ENCODE measurements at regions not wholly inside any gene's neighbourhood (a gene's known extent, or its start where the extent isn't known, plus 50 kb on each side); places are given as distances from the start of the nearest gene placed in this dataset.
"Not testable (repeated sequence)": the region's sequence is repeated elsewhere in the genome, so short reads cannot be mapped to it uniquely, and the experiment has no call there.

DNA sequence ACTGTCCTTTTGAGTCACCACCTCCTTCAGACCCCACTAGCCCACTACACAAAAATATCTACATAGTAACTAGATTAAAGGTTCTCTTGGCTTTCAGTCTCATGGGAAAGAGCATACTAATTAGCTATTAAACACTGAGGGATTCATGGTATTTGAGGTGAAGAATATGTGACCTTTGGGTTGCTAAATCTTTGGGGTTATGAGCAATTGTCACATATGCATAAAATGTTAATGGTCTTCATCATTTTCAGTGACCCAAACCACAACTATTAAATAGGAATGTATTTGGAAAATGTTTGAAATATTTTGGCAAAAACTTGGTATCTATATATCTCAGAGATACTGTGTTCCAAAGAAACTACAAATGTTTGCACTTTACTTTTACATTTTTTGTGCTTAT, 365.1 kb downstream of the MAGEB5 start:
- no peak for DNase-seq

DNA sequence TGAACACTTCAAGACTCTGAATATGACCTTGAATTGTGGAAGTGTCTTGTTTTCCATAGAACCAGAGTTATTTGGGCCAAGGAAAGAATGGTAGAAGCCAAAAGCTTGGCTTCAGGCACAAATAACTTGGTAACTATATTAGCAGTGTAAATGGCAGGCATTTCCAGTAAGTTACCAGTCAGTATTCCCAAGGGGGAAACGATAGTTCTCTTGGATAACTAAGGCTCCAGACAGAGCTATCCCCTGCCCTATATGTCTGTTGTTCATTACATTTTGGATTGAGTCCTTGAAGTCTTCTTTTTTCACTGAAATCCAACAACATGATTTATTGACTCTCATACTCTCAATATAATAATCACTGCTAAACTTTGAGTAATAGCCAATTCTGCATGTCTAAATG, 364.1 kb downstream of the MAGEB5 start:
- DNase-seq: no peak

DNA sequence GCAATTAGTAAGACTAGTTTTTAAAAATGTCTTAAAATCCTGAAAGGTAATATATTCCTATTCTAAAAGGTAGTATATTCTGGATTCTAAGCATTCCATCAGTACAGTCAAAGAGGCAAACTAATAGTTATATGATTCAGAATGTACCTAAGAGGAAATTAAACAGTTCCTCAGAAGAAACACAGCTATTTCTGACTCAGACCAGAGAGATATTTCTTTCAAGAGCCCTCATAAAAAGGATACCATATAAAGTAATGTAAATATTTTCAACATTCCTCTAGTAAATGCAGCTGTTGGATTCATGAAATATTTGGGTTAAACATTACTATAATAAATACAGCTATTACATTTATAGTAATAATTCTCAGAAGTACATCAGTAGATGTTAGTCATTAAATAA, 358.3 kb downstream of the MAGEB5 start:
- no peak for DNase-seq

DNA sequence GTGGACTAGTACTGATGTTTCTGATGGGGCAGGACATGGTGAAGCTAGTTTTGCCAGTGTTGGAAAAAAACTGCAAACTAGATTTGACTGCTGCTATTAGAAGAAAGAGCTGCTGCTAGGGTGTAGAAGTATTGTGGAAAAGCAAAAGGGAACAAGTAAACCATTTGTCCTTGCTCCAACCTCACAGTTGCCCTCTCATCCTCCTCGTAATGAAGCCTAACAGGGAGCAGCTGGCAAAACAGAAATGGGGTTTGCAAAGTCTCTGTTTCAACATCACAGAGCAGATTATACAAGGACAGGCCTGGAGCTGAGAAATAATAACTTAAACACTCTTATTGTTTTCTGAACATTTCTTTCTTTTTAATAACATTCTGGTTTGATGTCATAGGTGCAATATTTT, 346.2 kb downstream of the MAGEB5 start:
- DNase-seq: no peak

DNA sequence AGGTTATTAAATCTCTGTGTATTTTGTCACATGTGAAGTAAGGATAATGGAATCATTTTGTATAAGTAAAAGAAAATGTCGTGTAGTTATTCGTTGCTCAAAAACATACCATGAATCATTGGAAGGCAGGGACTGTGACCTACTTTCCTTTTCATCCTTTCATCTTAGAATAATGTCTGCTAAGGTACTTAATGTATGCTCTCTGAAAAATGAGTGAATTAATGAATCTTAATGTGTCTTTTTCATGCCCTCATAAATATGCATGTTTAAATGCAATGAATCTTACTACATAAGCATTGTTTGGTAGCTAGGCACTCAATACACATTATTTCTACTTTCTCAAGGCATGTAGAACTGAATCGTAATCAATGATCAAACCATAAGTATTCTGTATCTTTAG, 343.9 kb downstream of the MAGEB5 start:
- DNase-seq: no peak

DNA sequence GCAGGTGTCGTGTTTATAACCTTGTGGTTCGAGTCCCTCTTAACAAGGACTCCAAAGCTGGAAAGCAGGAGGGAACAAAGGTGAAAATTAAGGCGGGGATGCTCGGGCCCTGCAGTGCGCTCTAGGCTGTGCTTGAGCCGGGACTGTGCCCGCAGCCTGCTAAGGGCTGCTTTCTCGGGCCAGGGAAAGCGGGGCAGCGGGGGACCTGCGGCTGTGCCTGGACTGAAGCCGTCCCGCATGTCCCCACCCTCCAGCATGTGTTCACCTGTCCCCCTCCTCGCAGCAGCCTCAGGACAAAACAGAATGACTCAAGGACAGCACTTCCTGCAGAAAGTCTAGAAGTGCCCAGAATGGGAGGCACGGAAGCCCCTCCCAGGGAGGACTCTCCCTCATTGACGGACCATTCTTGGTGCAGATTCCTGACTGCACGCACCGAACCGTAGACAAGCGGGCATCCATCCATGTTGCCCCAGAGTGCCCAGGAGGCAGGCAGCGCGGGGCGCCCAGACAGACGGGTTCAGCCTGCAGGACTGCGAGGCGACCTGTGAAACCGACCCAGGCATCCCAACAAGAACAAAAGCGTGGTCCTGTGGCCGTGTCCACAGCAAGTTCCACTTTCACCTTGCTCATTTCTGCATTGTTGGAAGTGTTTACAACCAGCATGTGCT, 342.9 kb downstream of the MAGEB5 start:
- DNase-seq: no peak

DNA sequence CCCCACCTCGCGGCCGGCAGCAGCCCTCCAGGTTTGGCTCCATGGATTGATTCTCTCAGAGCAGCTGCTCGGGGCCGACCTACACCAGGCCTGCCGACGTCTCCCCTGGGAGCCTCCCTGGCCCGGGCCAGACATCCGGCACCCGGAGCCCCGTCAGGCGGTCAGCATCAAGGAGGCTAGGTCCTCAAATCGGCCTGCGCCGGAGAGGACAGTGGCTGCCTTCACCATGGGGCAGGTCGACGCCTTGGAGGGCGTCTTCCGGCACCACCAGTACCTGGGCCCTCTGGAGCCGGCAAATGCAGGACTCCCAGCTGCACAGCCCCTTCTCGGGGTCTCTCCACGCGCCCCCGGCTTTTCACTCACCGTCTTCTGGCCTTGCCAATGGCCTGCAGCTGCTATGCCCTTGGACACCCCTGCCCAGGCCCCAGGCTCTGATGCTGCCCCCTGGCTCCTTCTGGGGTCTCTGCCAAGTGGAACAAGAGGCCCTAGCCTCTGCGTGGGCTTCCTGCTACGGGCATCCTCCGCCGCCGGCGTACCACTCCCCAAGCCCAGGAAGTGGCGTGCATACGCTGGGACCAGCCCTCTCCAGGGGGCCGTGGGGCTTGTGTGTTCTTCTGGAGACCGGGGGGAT, 341.8 kb downstream of the MAGEB5 start:
- DNase-seq: no peak

DNA sequence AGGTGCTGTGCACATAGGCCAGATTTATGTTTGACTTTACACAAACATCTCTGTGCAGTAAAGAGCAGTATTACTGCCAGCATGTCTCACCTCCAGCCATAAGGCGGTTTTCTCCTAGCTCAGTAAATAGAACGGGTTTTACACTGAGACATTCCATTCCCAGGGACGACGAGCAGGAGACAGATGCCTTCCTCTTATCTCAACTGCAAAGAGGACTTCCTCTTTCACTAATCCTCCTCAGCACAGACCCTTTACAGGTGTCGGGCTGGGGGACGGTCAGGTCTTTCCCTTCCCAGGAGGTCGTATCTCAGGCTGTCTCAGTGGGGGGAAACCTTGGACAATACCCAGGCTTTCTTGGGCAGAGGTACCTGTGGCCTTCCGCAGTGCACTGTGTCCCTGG, 309.8 kb downstream of the MAGEB5 start:
- not testable (repeated sequence) for DNase-seq

DNA sequence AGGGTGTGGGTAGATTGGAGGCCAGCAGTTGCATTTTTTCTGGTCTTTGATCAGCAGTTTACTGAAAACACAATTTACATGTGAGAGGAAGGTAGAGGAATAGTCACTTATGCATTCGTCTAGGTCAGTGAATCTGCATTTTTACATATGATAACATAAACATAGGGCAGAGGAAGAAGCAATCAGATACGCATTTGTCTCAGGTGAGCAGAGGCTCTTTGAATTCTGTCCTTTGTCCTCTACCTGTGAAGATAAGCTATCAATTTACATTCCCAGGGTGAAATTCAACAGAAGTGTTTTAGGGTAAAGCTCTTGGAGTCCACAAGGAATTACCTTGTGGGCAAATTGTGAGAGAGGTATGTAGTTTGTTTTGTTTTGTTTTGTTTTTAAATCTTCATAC, 306.5 kb downstream of the MAGEB5 start:
- DNase-seq: no peak

DNA sequence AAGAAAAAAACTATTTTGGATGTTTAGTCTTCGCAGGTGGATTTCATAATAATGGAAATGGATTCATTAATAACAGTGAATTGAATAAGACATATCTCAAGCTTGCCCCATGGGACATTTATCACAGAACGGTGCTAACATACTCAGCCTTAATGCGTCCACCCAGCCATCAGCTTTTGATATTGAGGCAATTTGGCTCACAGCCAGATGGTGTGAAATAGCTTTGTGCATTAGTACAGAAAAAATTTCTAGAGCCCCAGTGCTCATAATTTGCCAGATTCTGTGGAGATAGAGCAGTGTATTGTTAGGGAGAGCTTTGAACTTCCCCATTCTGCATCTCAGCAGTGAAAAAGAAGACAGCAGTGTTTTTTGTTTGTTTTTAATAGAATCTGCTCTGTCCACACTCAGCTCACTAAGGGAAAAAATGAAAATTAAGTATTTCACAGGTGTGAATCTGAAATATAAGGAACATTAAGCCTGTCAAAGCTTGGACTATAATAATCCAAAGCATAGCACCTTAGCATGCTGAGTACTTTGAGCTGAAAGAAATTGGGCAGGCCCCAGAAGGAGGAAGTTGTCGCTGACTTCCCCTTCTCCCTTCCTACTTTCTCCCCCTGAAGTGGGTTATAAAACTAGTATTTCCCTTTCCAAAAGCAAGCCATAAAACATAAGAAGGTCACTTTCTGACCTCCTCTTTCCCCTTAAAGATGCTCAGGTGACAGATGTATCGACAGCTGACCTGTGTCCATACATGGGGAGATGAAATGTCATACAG, 295.8 kb downstream of the MAGEB5 start:
- no peak for DNase-seq

DNA sequence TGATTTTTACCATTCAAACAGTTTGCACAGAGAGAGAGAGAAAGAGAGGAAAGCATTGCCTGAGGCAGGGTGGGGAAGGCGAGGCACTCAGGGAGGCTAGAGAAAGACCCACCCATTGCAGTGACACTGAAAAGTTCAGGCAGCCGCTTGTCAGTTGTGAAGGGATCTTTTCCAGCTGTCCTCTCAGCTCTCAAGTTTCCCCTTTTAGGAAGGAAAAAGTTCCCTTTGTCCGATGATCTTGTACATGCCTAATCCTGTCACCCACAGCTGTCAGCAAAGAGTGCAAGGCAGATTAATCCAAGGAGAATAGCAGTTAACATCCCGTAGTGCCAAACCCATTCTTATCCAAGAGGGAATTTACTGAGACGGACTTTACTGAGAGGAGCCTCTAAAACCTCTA, 255.0 kb downstream of the MAGEB5 start:
- DNase-seq: no peak

DNA sequence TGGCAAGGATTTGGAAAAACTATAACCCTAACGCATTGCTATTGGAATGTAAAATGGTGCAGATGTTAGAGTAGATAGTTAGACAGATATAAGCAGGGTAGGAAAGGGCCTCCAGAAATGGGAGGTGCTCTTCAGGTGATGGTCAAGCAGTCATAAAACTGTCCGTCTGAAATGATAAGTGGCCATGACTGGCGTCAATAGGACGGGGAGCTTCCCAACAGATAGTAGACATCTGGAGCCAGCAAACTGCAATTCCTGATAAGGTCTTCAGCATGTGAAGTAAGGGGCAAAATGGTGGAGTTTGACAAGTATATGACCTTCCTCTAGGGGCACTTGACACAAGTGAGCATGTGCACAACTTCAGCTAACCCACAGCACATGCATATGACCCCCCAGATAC, 250.4 kb downstream of the MAGEB5 start:
- no peak for DNase-seq

DNA sequence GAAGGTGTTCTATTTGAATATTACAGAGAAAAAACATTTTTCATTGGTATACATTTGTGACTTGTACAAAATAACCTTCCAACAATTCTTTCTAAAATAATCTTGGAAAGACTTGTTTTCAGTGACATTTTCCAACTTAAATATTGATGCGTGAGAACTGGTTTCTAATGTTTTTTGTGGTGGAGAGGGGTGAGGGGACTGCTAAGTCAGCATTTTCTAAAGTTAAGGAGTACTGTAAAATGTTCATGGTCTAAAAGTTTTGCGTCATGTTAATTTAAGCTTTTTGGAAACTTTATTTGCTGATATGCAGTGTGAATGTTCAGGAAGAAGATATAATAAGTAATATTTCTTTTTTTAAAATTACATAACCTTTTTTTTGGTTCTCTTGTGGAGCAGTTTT, 229.3 kb downstream of the MAGEB5 start:
- no peak for DNase-seq

DNA sequence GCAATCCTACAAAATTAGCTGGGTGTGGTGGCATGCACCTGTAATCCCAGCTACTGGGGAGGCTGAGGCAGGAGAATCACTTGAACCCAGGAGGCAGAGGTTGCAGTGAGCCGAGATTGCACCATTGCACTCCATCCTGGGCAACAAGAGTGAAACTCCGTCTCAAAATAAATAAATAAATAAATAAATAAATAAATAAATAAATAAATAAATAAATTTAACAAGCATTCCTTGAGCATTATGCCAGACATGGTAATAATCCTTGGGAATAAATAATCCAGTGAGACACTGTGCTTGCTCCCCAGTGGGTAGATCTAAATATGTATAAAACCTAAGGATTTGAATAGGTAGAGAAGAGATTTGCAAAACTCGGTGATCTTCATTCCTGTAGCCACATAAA, 228.4 kb downstream of the MAGEB5 start:
- DNase-seq: not testable (repeated sequence)

DNA sequence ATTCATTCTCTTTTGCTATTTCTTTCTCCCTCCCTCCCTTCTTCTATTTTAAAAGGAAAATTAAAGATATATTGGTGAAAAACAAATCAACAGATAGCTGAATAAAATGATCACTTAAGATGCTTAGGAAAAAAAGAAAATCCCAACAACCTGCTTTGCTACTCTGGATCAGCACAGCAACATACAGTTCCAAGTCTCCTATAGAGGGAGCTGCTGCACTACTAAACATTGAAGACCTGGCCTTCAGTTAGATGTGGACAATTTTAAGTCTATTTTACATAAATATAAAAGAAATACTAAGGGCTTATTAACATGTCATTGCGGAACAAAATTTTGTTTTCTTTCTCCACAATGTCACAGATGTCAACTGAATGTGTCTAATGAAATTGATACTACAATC, 226.4 kb downstream of the MAGEB5 start:
- no peak for DNase-seq

DNA sequence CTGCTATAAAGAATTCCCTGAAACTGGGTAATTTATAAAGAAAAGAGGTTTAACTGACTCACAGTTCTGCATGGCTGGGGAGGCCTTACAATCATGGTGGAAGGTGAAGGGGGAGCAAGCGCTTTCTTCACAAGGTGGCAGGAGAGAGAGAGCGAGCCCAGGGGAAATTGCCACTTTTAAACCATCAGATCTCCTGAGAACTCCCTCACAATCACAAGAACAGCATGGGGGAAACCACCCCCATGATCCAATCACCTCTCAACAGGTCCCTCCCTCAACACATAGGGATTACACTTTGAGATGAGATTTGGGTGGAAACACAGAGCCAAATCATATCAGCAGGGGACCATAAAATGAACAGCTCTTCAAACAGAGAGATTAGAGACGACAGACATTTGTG, 198.6 kb downstream of the MAGEB5 start:
- no peak for DNase-seq

DNA sequence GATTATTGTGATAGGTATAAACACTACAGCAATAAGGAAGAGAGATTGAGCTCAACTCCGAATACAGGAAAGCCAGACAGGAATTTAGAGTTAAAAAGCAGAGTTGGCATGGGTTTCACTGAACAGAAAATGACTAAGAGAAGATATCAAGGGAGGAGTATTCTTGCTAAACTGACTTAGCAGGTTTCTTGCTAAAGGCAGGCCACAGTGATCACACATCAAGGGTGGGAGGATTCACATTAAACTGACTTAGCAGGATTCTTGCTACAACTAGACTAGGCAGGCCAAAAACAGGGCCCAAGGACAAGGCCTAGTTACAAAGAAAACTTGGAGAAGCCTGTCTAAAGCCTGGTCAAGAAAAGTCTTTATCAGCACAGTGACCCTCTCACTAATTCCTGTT, 195.1 kb downstream of the MAGEB5 start:
- no peak for DNase-seq

DNA sequence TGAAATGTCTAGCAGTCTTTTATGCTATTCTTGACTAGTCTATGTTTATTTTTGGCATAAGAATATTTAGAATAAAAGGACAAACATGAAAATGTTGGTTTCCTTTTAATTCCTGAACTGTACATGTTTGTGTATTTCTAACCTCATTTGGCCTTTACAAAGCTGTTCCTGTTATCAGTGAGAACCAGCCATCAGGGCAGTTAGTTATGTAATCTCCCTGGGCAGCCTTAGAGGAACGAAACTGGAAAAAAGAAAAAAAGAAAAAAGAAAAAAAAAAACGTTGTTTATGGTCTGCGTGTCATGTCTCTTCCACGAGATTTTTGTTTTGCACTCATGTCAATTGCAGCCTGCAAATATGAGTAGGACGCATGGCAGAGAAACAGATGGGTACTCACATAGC, 193.7 kb downstream of the MAGEB5 start:
- no peak for DNase-seq

DNA sequence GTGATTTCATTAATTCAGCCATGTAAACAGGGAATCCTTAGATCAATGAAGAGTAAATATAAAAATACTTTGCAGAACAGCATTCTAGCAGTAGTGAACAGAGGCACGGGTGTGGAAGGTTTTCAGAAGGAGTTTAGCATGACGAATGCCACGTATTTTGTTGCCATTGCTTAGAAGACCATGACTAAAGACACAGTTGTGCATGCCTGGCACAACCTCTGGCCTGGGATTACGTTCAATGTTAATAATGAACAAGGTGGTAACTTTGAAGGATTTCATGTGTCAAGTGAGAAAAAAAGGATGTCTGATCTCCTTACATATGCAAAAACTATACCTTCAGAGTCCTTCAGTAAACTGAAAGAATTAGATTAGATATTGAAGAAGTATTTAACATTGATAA, 171.9 kb downstream of the MAGEB5 start:
- DNase-seq: no peak

DNA sequence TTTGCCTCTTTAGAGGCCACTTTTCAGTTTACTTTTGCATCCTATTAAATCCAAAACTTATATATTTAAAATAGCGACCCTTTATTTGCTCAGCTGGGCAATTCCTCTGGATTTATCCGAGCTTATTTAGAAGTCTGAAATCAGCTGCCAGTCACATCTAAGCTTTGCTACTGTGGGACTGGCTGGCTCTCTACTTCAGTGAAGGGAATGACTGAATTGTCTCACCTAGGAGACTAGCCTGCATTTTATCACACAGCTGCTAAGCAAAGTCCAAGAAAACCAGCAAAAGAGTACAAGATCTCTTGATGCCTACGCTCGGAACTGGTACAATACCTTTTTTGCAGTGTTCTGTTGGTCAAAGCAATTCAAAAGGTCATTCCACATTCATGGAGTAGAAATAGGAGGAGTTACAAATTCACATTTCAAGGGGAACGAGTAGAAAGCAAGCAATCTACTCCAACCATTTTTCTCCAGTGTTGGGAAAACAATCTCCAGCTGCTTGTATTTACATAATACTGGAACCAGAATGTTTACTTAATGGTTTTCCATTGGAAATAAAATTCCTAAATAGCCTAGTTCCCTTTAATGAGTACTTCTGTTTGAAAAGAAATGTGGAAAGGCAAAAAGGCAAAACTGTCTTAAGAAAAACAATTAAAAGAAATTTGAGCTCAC, 160.2 kb downstream of the MAGEB5 start:
- no peak for DNase-seq

DNA sequence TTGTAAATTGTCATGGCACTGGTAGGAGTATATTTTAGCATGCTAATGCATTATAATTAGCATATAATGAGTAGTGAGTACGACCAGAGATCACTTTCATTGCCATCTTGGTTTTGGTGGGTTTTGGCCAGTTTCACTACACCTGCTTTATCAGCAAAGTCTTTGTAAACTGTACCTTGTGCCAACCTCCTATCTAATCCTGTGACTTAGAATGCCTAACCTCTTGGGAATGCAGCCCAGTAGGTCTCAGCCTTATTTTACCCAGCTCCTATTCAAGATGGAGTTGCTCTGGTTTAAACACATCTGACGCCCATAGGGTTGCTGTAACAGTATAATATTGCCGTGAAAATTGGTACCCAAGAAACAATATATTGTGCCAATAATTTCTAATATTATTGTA, 159.4 kb downstream of the MAGEB5 start:
- DNase-seq: no peak

DNA sequence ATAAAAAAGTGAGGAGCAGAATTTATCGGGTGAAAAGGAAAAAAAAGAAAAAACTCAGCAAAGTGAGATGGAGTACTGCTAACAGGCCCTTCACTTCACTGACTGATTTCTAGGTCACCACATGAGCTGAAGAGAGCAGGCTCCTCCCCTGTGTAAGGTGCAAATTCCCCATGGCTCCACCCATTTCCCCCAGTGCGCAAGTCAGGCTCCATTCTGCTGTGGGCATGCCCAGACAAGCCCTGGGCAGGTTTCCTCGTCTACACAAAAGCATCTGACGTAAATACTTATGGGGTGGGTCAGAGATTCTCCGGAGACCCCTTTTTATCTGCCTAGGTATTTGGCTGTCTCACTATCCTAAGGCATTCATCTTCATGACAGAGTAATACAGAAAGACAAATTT, 157.9 kb downstream of the MAGEB5 start:
- no peak for DNase-seq

DNA sequence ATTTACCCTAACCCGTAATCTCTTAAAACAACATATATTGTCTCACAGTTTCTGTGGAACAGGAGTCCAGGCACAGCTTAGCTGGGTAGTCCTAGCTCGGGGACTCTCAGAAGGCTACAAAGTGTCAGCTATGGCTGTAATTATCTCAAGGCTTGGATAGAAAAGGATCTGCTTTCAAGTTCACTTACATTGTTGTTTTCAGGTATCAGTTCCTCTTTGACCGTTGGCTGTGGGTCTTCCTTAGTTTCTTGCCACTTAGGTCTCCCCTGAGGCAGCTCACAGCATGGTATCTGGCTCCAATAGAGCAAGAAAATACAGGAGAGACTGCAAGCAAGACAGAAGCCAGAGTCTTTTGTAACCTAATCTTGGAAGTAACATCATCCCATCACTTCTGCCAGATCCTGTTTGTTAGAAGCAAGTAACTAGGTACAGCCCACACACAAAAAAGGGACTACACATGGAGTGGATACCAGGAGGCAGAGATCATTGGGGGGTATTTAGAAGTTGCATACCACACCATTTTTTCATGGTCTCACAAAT, 137.0 kb downstream of the MAGEB5 start:
- DNase-seq: no peak

DNA sequence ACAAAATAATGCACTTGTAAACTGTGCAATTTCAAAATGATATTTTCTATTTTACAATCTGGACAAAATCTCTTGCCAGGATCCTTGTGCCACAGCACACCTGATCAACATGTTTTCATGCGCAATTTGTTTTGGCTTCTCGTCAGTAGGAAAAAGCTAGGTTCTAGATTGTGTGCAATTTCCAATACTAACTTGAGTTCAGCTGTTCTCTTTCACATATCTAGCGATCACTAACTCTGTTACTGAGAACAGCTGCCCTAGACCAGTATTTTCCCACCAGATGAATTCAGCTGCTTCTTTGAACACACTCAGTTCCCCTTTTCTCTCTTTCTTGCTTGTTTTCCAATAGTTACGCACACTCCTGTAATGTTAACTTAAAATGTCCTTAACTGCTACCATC, 131.2 kb downstream of the MAGEB5 start:
- DNase-seq: no peak

All from stimulated activated naive CD4-positive, alpha-beta T cell (primary cell).